ENCODE measurements at regions not wholly inside any gene's neighbourhood (a gene's known extent, or its start where the extent isn't known, plus 50 kb on each side); places are given as distances from the start of the nearest gene placed in this dataset.

- H3K27me3 ChIP-seq (ENCODE audit: insufficient read depth, low read length, poor library complexity, severe bottlenecking), result no peaks in the 10 kb centered on the region
- H3K27me3 Mint-ChIP-seq, result peaks cover 2 to 4% of the 10 kb centered on the region in 2 donors
- peaks cover 0 to 4% (median 0%) of the 10 kb centered on the region in 5 donors for H3K9me3 Mint-ChIP-seq
- POLR2A ChIA-PET, result no interaction called here
- H3K4me3 Mint-ChIP-seq, result no peak overlapping the region
- no peak for DNase-seq
- H3K4me3 ChIP-seq (ENCODE audit: low read length), result no peak overlapping the region
- no peak overlapping the region for H3K27ac ChIP-seq (ENCODE audit: low read depth, low read length)
- H3K27ac Mint-ChIP-seq, result no peak overlapping the region
- H3K36me3 ChIP-seq (ENCODE audit: insufficient read depth, low read length), result no peaks in the 10 kb centered on the region
- CTCF ChIA-PET, result no interaction called here
- no peaks in the 10 kb centered on the region for H3K4me1 ChIP-seq (ENCODE audit: insufficient read depth, low read length)
- H3K9me3 ChIP-seq (ENCODE audit: low read length), result no peaks in the 10 kb centered on the region
- no peaks in the 10 kb centered on the region for H3K36me3 Mint-ChIP-seq
- no peaks in the 10 kb centered on the region for H3K4me1 Mint-ChIP-seq
These were observed 88.3 kb upstream of the FRMD4B start for GRCh38 chr3:69474186-69474585.

GRCh38 chr3:69472093-69472492 is 86.2 kb upstream of the FRMD4B start:
- no peaks in the 10 kb centered on the region for H3K36me3 Mint-ChIP-seq
- no peaks in the 10 kb centered on the region for H3K4me1 Mint-ChIP-seq
- H3K9me3 Mint-ChIP-seq, result peaks cover 0 to 4% (median 0%) of the 10 kb centered on the region in 5 donors
- Histone ChIP-seq H3K36me3 (ENCODE audit: insufficient read depth, low read length) (no peaks in the 10 kb centered on the region), H3K27me3 (ENCODE audit: insufficient read depth, low read length, poor library complexity, severe bottlenecking) (no peaks in the 10 kb centered on the region), H3K27ac (ENCODE audit: low read depth, low read length) (no peak overlapping the region), H3K9me3 (ENCODE audit: low read length) (no peaks in the 10 kb centered on the region), H3K4me3 (ENCODE audit: low read length) (no peak overlapping the region), H3K4me1 (ENCODE audit: insufficient read depth, low read length) (no peaks in the 10 kb centered on the region)
- POLR2A ChIA-PET, result no interaction called here
- no peak overlapping the region for H3K4me3 Mint-ChIP-seq
- DNase-seq, result no peak
- CTCF ChIA-PET, result no interaction called here
- peaks cover 2 to 10% of the 10 kb centered on the region in 2 donors for H3K27me3 Mint-ChIP-seq
- H3K27ac Mint-ChIP-seq, result no peak overlapping the region

DNA sequence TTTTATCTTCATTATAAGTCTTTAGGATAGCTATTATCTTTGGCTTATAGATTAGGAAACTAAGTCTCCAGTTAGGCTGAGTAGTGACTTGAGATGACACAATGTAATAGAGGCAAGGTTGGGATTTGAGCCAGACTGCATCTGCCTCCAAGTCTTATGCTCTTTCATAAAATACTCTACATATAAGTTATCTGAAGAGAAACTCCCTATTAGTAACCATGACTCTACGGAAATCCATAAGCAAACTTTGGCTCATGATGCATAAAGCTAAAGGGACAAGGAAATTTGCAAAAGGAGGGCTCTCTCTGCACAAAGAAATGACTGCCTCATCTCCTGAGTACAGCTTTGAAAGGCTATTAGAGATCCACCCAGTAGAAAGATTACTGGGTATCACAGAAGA is 77.6 kb upstream of the FRMD4B start:
- H3K4me1 ChIP-seq (ENCODE audit: insufficient read depth, low read length), result no peaks in the 10 kb centered on the region
- CTCF ChIA-PET, result no interaction called here
- Mint-ChIP-seq H3K27ac (no peak overlapping the region), H3K36me3 (no peaks in the 10 kb centered on the region), H3K9me3 (no peaks in the 10 kb centered on the region), H3K4me3 (no peak overlapping the region), H3K27me3 (peaks cover 0 to 9% of the 10 kb centered on the region in 2 donors), H3K4me1 (no peaks in the 10 kb centered on the region)
- POLR2A ChIA-PET, result no interaction called here
- no peaks in the 10 kb centered on the region for H3K9me3 ChIP-seq (ENCODE audit: low read length)
- no peaks in the 10 kb centered on the region for H3K27me3 ChIP-seq (ENCODE audit: insufficient read depth, low read length, poor library complexity, severe bottlenecking)
- H3K36me3 ChIP-seq (ENCODE audit: insufficient read depth, low read length), result no peaks in the 10 kb centered on the region
- no peak overlapping the region for H3K4me3 ChIP-seq (ENCODE audit: low read length)
- DNase-seq, result no peak
- H3K27ac ChIP-seq (ENCODE audit: low read depth, low read length), result no peak overlapping the region

GRCh38 chr3:69462826-69463100 is 76.9 kb upstream of the FRMD4B start:
- H3K27me3 Mint-ChIP-seq, result peaks cover 4 to 14% of the 10 kb centered on the region in 2 donors
- no peak overlapping the region for H3K27ac ChIP-seq (ENCODE audit: low read depth, low read length)
- H3K4me3 Mint-ChIP-seq, result no peak overlapping the region
- no peaks in the 10 kb centered on the region for H3K36me3 Mint-ChIP-seq
- no peaks in the 10 kb centered on the region for H3K4me1 Mint-ChIP-seq
- no peak overlapping the region for H3K4me3 ChIP-seq (ENCODE audit: low read length)
- H3K27me3 ChIP-seq (ENCODE audit: insufficient read depth, low read length, poor library complexity, severe bottlenecking), result no peaks in the 10 kb centered on the region
- no peaks in the 10 kb centered on the region for H3K36me3 ChIP-seq (ENCODE audit: insufficient read depth, low read length)
- H3K9me3 Mint-ChIP-seq, result no peaks in the 10 kb centered on the region
- no peak for DNase-seq
- H3K4me1 ChIP-seq (ENCODE audit: insufficient read depth, low read length), result no peaks in the 10 kb centered on the region
- H3K27ac Mint-ChIP-seq, result no peak overlapping the region
- H3K9me3 ChIP-seq (ENCODE audit: low read length), result no peaks in the 10 kb centered on the region
- CTCF ChIA-PET, result no interaction called here
- POLR2A ChIA-PET, result no interaction called here

GRCh38 chr3:69462022-69462825 is 76.3 kb upstream of the FRMD4B start:
- ChIA-PET POLR2A (no interaction called here), CTCF (no interaction called here)
- H3K4me1 Mint-ChIP-seq, result no peaks in the 10 kb centered on the region

DNA sequence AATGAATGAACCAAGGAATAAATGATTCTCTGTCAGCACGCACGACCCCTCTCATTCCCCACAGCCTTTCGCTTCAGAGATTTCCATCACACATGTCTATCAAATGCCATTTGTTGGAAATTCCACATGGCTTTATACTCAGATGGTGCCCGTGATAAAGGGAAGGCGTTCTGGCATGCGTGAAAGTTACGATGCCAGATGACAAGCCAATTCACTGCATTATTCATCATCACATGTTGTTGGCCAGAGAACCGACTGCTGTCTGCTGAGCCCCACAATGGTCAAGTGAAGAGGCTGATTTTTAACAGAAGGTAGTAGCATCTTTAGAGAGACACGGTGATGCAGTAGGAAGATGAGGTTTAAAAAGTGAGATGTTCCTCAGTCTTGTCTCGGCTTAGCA is 74.1 kb upstream of the FRMD4B start:
- Mint-ChIP-seq H3K36me3 (no peaks in the 10 kb centered on the region), H3K4me3 (no peak overlapping the region), H3K4me1 (no peaks in the 10 kb centered on the region), H3K9me3 (no peaks in the 10 kb centered on the region), H3K27me3 (peaks cover 5 to 14% of the 10 kb centered on the region in 2 donors), H3K27ac (no peak overlapping the region)
- ChIA-PET POLR2A (no interaction called here), CTCF (no interaction called here)
- no peak for DNase-seq
- H3K4me3 ChIP-seq (ENCODE audit: low read length), result no peak overlapping the region
- H3K27me3 ChIP-seq (ENCODE audit: insufficient read depth, low read length, poor library complexity, severe bottlenecking), result no peaks in the 10 kb centered on the region
- no peaks in the 10 kb centered on the region for H3K4me1 ChIP-seq (ENCODE audit: insufficient read depth, low read length)
- no peaks in the 10 kb centered on the region for H3K36me3 ChIP-seq (ENCODE audit: insufficient read depth, low read length)
- no peak overlapping the region for H3K27ac ChIP-seq (ENCODE audit: low read depth, low read length)
- no peaks in the 10 kb centered on the region for H3K9me3 ChIP-seq (ENCODE audit: low read length)

More at GRCh38 chr3:69462022-69462825, 76.3 kb upstream of the FRMD4B start:
- Histone ChIP-seq H3K9me3 (ENCODE audit: low read length) (no peaks in the 10 kb centered on the region), H3K4me3 (ENCODE audit: low read length) (no peak overlapping the region), H3K27me3 (ENCODE audit: insufficient read depth, low read length, poor library complexity, severe bottlenecking) (no peaks in the 10 kb centered on the region), H3K27ac (ENCODE audit: low read depth, low read length) (no peak overlapping the region), H3K36me3 (ENCODE audit: insufficient read depth, low read length) (no peaks in the 10 kb centered on the region), H3K4me1 (ENCODE audit: insufficient read depth, low read length) (no peaks in the 10 kb centered on the region)
- no peak overlapping the region for H3K27ac Mint-ChIP-seq
- no peak overlapping the region for H3K4me3 Mint-ChIP-seq
- no peak for DNase-seq
- peaks cover 5 to 14% of the 10 kb centered on the region in 2 donors for H3K27me3 Mint-ChIP-seq
- no peaks in the 10 kb centered on the region for H3K36me3 Mint-ChIP-seq
- H3K9me3 Mint-ChIP-seq, result no peaks in the 10 kb centered on the region

GRCh38 chr3:69458803-69459365 is 73.0 kb upstream of the FRMD4B start:
- Histone ChIP-seq H3K4me1 (ENCODE audit: insufficient read depth, low read length) (no peaks in the 10 kb centered on the region), H3K4me3 (ENCODE audit: low read length) (no peak overlapping the region), H3K36me3 (ENCODE audit: insufficient read depth, low read length) (no peaks in the 10 kb centered on the region), H3K27ac (ENCODE audit: low read depth, low read length) (no peak overlapping the region), H3K9me3 (ENCODE audit: low read length) (no peaks in the 10 kb centered on the region), H3K27me3 (ENCODE audit: insufficient read depth, low read length, poor library complexity, severe bottlenecking) (no peaks in the 10 kb centered on the region)
- peaks cover 5 to 11% of the 10 kb centered on the region in 2 donors for H3K27me3 Mint-ChIP-seq
- CTCF ChIA-PET, result interaction anchor here (0.9 kb wide), 1 partner anchor 9 kb away, joined by 3 read pairs; no protein-coding TSS in a partner anchor
- no peak overlapping the region for H3K27ac Mint-ChIP-seq
- DNase-seq, result no peak
- no peaks in the 10 kb centered on the region for H3K4me1 Mint-ChIP-seq
- H3K9me3 Mint-ChIP-seq, result no peaks in the 10 kb centered on the region
- POLR2A ChIA-PET, result no interaction called here
- H3K4me3 Mint-ChIP-seq, result no peak overlapping the region
- H3K36me3 Mint-ChIP-seq, result no peaks in the 10 kb centered on the region

- Mint-ChIP-seq H3K27me3 (peaks cover 8 to 19% of the 10 kb centered on the region in 2 donors), H3K36me3 (no peaks in the 10 kb centered on the region), H3K4me3 (no peak overlapping the region), H3K4me1 (no peaks in the 10 kb centered on the region), H3K27ac (no peak overlapping the region), H3K9me3 (no peaks in the 10 kb centered on the region)
- no peaks in the 10 kb centered on the region for H3K4me1 ChIP-seq (ENCODE audit: insufficient read depth, low read length)
- POLR2A ChIA-PET, result no interaction called here
- H3K27ac ChIP-seq (ENCODE audit: low read depth, low read length), result no peak overlapping the region
- H3K4me3 ChIP-seq (ENCODE audit: low read length), result no peak overlapping the region
- no peaks in the 10 kb centered on the region for H3K9me3 ChIP-seq (ENCODE audit: low read length)
- no peaks in the 10 kb centered on the region for H3K36me3 ChIP-seq (ENCODE audit: insufficient read depth, low read length)
- no peaks in the 10 kb centered on the region for H3K27me3 ChIP-seq (ENCODE audit: insufficient read depth, low read length, poor library complexity, severe bottlenecking)
- CTCF ChIA-PET, result no interaction called here
- no peak for DNase-seq
These were observed 70.7 kb upstream of the FRMD4B start for GRCh38 chr3:69456631-69457030.

Data from CD8-positive, alpha-beta memory T cell (primary cell).